Lower leg skin (tissue), 4 donors: ENCODE measurements at regions not wholly inside any gene's neighbourhood (a gene's known extent, or its start where the extent isn't known, plus 50 kb on each side); places are given as distances from the start of the nearest gene placed in this dataset.

Experiments
- DNase-seq, 2 donors: peaks; one replicate each; pipeline ENCODE4 v3.0.0-alpha.2; 2019; ENCODE audit warnings: low spot score in 2 of 2
- H3K4me3 ChIP-seq: fragments of 200-600 bp; sonication (generic); 2 replicates; pipeline ENCODE4 v1.5.1; 2017; ENCODE audit warnings: mild to moderate bottlenecking, low read depth; ENCODE audit not compliant: poor library complexity, severe bottlenecking
- POLR2A ChIP-seq, 2 donors: fragments of 450-650 bp; IDR thresholded peaks; one replicate each; pipeline ENCODE4 v1.6.1; 2016 to 2017; ENCODE audit warnings: antibody characterized with exemption in 2 of 2, mild to moderate bottlenecking in 1 of 2, moderate library complexity in 1 of 2
- WGBS, 2 donors: methylation state at CpG; one replicate each; pipeline ENCODE4 v1.1.5; 2018; 5-methylcytosine and 5-hydroxymethylcytosine counted together
- intact Hi-C: fragments of 100-400 bp; cut with DNase I; formaldehyde crosslinking; loops from one replicate; pipeline ENCODE4 v1.15.0; 2023; ENCODE audit warnings: low total_unique reads
- TF ChIP-seq, protein P1 (sequence below), 3 donors: fragments of 450-650 bp; IDR thresholded peaks; one replicate each; pipeline ENCODE4 v1.5.1; 2016; ENCODE audit warnings: antibody characterized with exemption in 3 of 3, mild to moderate bottlenecking in 3 of 3, moderate library complexity in 2 of 3

DNA sequence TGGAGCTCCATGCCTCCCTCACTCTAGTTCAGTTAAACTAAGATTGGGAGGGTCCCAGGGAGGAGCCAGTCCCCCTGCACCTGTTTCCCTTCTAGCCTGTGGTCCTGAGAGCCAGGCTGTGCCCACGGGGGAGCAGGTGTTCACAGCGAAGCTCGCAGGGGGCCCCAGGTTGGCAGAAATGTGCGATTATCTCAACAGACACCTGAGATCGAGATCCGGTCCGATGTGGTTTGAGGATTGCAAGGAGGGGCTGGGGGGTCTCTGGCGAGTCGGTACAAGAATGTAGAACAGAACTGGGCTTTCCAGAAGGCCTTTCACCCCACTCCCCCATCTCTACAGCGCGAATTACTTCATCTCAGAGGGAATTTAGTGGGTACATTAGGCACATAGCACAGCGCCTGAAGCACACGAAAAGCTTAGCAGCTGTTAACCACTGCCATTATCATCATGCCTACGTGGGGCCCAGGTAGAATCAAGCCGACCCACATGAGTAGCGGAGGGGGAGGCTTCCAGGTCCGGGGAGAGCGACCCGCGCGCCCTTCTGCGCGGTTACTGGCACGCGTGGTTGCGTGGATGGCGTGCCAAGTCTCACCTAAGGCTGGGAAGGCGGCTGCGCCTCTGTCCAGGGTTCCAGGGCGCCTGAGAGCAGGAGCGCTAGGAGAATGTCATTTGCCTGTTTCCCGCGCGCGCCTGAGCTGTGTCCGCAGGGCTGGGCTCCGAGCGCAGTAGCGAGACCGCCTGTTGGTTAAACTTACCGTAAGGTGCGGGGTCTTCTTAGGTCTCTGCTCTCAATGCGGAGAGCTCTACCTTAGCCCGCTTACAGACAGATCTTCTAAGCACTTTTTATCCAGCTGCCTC lies 1539.5 kb upstream of the TMEM132C start:
- TF ChIP-seq POLR2A (IDR thresholded peaks at IDR 0.05), result no peak
- intact Hi-C loops, result no loop called here
- no peak for DNase-seq
- H3K4me3 ChIP-seq, result no peak overlapping the region
- 8% methylated on average over 43 to 44 of the region's 44 CpGs for WGBS, 2 donors

DNA sequence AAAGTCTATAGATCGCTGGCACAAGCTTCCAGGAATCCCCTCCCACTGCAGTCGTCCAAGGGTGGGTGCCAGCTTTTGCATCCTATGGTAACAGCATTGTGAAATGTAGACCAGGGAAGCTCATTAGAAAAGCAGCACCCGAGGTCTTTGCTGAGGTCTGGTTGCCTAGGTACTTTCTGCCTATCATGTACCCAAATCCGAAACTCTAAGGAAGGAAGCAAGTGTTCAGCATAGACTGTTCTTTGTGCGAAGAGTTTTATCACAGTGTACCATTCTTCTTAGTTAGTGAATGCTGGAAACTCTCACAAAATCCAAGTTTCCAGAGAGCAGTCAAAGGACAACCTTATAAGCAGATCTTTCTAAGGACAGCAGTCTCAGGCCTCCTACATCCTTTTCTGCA lies 1532.7 kb upstream of the TMEM132C start:
- TF ChIP-seq POLR2A (IDR thresholded peaks at IDR 0.05), result no peak
- TF ChIP-seq, protein P1, sequence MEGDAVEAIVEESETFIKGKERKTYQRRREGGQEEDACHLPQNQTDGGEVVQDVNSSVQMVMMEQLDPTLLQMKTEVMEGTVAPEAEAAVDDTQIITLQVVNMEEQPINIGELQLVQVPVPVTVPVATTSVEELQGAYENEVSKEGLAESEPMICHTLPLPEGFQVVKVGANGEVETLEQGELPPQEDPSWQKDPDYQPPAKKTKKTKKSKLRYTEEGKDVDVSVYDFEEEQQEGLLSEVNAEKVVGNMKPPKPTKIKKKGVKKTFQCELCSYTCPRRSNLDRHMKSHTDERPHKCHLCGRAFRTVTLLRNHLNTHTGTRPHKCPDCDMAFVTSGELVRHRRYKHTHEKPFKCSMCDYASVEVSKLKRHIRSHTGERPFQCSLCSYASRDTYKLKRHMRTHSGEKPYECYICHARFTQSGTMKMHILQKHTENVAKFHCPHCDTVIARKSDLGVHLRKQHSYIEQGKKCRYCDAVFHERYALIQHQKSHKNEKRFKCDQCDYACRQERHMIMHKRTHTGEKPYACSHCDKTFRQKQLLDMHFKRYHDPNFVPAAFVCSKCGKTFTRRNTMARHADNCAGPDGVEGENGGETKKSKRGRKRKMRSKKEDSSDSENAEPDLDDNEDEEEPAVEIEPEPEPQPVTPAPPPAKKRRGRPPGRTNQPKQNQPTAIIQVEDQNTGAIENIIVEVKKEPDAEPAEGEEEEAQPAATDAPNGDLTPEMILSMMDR (IDR thresholded peaks at IDR 0.05), result no peak
- H3K4me3 ChIP-seq, result no peak overlapping the region
- intact Hi-C loops, result no loop called here
- DNase-seq, result no peak
- 64% methylated on average over 5 of the region's 5 CpGs for WGBS, 2 donors

DNA sequence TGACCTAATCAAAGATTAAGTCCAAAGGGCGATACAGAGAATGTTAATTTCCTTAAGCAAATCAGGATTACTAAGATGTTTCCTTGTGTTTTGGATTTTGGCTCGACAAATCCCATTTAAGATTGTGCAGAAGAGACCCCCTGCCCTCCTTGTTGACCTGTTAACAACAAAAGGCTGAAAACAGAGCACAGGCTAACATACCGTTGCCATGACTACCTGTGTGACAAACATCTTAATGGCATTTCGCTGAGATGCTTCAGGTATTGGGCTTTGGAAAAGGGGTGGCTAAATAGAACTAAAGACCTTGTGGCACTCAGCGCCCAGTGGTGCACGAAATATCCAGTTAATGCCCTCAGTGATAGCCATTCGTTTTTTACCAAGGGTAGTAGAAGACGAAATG lies 1532.3 kb upstream of the TMEM132C start:
- 76 to 86% methylated on average over 8 of the region's 8 CpGs for WGBS, 2 donors
- no peak for DNase-seq
- H3K4me3 ChIP-seq, result no peak overlapping the region
- intact Hi-C loops, result no loop called here
- TF ChIP-seq, protein P1 (IDR thresholded peaks at IDR 0.05), result no peak
- TF ChIP-seq POLR2A (IDR thresholded peaks at IDR 0.05), result no peak

DNA sequence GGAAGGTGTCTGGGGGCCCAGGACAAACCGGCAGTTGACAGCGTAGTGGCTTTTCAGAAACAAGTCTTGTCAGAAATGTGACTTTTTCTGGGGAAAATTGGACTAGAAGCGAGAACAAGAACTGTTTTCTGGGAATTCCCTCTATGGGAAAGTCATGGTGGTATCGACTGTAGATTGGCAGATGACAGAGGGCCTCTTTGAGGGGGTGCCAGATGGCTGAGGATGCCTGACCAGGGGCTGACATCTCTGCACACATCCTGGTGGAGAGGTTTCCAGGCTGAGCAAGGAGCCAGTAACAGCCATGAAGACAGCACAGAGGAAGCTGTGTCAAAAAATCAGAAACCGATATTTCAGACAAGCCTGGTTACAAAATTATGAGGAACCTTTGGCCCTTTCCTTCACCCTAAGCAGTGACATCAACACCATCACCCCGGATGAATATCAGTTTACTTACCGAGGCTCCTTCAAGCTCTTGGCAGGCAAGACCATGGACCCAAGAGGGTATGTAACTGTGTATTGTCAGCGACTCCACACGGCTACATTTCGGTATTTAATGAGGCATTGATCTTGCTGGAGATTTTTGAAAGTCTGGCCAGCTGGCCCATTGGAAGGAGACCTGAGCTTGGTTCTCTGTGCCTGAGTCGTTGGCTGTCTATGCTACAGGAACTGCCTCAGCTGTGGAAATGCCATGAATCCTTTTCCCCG lies 1525.3 kb upstream of the TMEM132C start:
- 79% methylated on average over 11 to 12 of the region's 12 CpGs for whole genome bisulfite sequencing, 2 donors
- no peak overlapping the region for H3K4me3 ChIP-seq
- intact Hi-C loops, result no loop called here
- TF ChIP-seq, protein P1 (IDR thresholded peaks at IDR 0.05), result no peak
- no peak for TF ChIP-seq POLR2A (IDR thresholded peaks at IDR 0.05)
- DNase-seq, result no peak

DNA sequence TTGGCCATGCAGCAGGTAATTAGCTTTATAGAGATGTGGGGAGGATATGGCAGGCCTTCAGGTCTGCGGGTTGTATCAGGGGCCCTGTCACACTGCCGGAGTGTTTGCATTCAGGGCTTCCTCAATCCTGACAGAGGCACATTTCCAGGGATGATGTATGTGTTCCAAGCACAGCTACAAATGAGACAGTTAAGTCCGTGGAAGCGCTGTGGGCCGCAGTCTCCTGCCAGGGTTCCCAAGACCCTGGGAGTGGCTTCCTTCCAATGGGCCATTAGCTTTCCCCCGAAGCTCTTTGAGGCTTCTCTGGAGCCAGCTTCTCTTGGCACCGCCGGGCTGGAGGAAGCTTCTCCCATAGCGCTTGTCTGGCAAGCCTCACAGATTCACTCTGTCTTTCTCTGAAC lies 1524.7 kb upstream of the TMEM132C start:
- TF ChIP-seq POLR2A (IDR thresholded peaks at IDR 0.05), result no peak
- TF ChIP-seq, protein P1 (IDR thresholded peaks at IDR 0.05), result no peak
- 74 to 82% methylated on average over 7 to 9 of the region's 9 CpGs for WGBS, 2 donors
- intact Hi-C loops, result no loop called here
- H3K4me3 ChIP-seq, result no peak overlapping the region
- DNase-seq, result no peak

DNA sequence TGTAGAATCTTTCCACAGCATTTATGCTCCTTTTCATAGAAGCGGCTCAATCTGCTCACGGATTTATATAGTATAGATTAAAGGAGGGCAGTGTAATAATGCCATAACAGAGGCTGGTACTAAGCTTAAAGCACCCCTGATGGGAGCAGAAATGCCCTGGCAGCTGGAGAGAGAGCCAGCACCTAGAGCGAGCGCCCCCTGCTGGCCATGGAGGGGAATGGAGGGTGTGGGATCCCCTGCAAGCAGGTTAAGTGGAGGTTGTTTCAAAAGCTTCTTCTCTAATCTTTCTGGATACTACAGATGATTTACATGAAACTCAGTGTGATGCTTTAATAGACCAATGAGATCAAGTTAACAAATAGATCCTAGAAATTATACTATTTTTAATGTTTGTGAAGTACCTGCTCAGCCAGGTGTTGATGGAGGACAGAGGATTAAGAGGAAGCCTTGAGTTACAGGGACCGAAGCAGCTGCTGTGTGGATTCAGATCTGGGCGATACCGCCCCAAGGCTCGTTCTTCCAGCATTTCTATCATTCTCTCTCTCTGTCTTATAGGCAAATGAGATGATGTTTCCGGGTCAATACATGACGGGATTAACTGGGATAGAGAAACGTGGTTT lies 1519.3 kb upstream of the TMEM132C start:
- TF ChIP-seq POLR2A (IDR thresholded peaks at IDR 0.05), result no peak
- TF ChIP-seq, protein P1 (IDR thresholded peaks at IDR 0.05), result no peak

More for the DNA sequence above, 1519.3 kb upstream of the TMEM132C start:
- intact Hi-C loops, result no loop called here
- H3K4me3 ChIP-seq, result no peak overlapping the region
- DNase-seq, result no peak
- WGBS, 2 donors, result 47 to 49% methylated on average over 11 of the region's 11 CpGs
